ENCODE measurements at regions not wholly inside any gene's neighbourhood (a gene's known extent, or its start where the extent isn't known, plus 50 kb on each side); places are given as distances from the start of the nearest gene placed in this dataset.
A peak's percentile ranks its signal among the peaks of the same experiment; 100 is the strongest.
"Not testable (repeated sequence)": the region's sequence is repeated elsewhere in the genome, so short reads cannot be mapped to it uniquely, and the experiment has no call there.

DNA sequence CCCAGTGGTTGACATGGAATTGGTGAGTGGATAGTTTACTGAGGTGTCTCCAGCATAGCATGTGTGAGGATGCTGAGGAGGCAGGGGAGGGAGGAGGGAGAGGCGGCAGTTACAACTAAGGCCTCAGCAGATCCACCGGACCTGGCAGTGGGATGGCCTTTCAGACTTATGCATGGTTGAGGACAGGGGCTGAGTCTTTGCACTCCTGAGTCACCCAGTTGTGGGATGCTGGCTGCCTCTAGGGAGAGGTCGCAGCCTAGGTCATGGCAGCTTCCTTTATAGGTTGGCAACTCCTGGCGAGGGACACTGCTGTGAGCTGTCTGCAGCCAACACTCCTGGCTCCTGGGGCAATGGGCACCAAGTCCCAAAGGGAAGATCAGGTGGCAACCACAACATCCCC, 380.3 kb downstream of the PREX1 start:
- Mint-ChIP-seq H3K36me3 (peaks cover 2 to 6% of the 10 kb centered on the region in 2 donors), H3K9me3 (peaks cover 13 to 16% of the 10 kb centered on the region in 2 donors), H3K4me1 (no peaks in the 10 kb centered on the region), H3K27ac (no peak overlapping the region), H3K4me3 (no peak overlapping the region), H3K27me3 (peaks cover 0 to 28% of the 10 kb centered on the region in 2 donors)
- ATAC-seq (replicated peaks) (no peak), DNase-seq (no peak)

DNA sequence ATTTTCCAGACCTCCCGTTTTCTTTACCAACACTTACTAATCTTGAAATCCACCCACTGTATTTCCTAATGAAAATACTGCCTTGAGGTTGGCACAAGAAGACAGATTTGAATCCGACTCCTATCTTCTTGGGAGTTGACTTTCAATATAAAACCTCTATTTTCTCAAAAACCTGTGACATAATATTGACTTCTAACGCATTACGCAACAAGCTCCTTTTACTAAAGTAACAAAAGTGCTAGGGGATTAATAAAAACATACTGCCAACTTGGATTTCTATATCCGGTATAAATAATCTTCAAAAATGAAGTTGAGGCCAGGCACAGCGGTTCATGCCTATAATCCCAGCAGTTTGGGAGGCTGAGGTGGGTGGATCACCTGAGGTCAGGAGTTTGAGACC, 382.0 kb downstream of the PREX1 start:
- Mint-ChIP-seq H3K9me3 (peaks cover 11% of the 10 kb centered on the region in 2 donors), H3K27me3 (peaks cover 5 to 28% of the 10 kb centered on the region in 2 donors), H3K27ac (no peak overlapping the region), H3K4me1 (no peaks in the 10 kb centered on the region), H3K36me3 (peaks cover 2 to 6% of the 10 kb centered on the region in 2 donors), H3K4me3 (no peak overlapping the region)
- no peak for DNase-seq
- no peak for ATAC-seq (replicated peaks)

DNA sequence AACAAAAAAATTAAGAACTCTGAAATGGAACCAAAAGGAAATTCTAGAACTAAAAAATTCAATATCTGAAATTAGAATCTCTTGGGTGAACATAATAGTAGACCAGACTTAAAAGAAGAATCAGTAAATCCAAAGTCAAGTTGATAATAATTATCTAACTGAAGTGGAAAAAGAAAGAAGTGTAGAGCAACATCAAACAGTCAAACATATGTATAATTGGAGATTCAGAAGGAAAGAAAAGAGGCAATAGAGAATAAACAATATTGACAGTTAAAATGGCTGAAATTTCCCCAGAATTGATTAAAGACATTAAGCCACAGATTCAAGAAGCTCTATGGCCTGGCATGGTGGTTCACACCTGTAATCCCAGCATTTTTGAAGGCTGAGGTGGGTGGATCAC, 383.6 kb downstream of the PREX1 start:
- Mint-ChIP-seq H3K9me3 (peaks cover 8 to 11% of the 10 kb centered on the region in 2 donors), H3K27me3 (peaks cover 20 to 34% of the 10 kb centered on the region in 2 donors), H3K27ac (no peak overlapping the region), H3K4me1 (no peaks in the 10 kb centered on the region), H3K36me3 (peaks cover 2 to 6% of the 10 kb centered on the region in 2 donors), H3K4me3 (no peak overlapping the region)
- ATAC-seq (replicated peaks): no peak
- DNase-seq: no peak

DNA sequence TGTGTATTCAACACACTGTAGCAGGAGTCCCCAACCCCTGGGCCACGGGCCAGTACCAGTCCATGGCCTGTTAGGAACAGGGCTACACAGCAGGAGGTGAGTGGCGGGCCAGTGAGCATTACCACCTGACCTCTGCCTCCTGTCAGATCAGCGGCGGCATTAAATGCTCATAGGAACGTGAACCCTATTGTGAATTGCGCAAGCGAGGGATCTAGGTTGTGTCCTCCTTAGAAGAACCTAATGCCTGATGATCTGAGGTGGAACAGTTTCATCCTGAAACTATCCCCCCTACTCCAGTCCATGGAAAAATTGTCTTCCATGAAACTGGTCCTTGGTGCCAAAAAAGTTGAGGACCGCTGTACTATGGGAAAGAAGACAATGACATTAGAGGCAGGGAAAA, 386.9 kb downstream of the PREX1 start:
- Mint-ChIP-seq H3K36me3 (peaks cover 2 to 9% of the 10 kb centered on the region in 2 donors), H3K4me3 (no peak overlapping the region), H3K27me3 (peaks cover 33 to 42% of the 10 kb centered on the region in 2 donors), H3K9me3 (peaks cover 12 to 16% of the 10 kb centered on the region in 2 donors), H3K4me1 (no peaks in the 10 kb centered on the region), H3K27ac (no peak overlapping the region)
- DNase-seq: no peak
- ATAC-seq (replicated peaks): no peak

DNA sequence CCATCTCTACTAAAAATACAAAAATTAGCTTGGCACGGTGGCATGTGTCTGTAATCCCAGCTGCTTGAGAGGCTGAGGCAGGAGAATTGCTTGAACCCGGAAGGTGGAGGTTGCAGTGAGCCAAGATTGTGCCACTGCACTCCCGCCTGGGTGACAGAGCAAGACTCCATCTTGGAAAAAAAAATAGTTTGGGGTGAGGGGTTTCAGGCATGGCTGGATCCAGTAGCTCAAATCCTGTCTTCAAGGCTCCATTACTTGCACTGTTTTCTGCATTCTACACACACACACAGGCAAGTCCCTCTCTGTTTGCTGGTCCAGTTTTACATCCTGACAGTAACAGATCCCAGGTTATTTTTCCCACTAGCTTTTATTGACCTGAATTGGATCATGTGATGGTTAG, 387.5 kb downstream of the PREX1 start:
- not testable (repeated sequence) for H3K27ac Mint-ChIP-seq; H3K4me1 Mint-ChIP-seq; H3K4me3 Mint-ChIP-seq; H3K36me3 Mint-ChIP-seq; ATAC-seq (replicated peaks); DNase-seq
- peaks cover 33 to 42% of the 10 kb centered on the region in 2 donors for H3K27me3 Mint-ChIP-seq
- peaks cover 12 to 15% of the 10 kb centered on the region in 2 donors for H3K9me3 Mint-ChIP-seq

DNA sequence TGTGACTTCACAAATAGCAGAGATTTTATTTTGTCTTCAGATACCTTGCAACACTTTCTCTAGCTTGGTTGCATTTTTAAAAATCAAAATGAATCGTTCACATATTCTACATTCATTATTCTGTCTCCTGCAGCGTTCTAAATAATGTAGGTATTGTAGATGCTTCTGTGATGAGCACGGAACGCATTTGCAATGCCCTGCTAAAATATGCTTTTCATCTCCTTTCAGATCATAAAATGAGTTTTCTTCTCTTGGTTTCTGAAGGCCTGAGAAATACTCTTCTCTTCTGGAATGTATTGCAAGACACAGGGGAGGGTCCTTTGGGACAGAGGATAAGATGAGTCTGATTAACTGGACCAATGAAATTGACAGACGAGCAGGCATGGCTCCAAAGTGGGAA, 390.7 kb downstream of the PREX1 start:
- Mint-ChIP-seq H3K27ac (no peak overlapping the region), H3K4me3 (no peak overlapping the region), H3K36me3 (peaks cover 0 to 4% of the 10 kb centered on the region in 2 donors), H3K4me1 (no peaks in the 10 kb centered on the region), H3K9me3 (peaks cover 4 to 7% of the 10 kb centered on the region in 2 donors), H3K27me3 (peaks cover 28 to 42% of the 10 kb centered on the region in 2 donors)
- no peak for ATAC-seq (replicated peaks)
- DNase-seq: no peak

DNA sequence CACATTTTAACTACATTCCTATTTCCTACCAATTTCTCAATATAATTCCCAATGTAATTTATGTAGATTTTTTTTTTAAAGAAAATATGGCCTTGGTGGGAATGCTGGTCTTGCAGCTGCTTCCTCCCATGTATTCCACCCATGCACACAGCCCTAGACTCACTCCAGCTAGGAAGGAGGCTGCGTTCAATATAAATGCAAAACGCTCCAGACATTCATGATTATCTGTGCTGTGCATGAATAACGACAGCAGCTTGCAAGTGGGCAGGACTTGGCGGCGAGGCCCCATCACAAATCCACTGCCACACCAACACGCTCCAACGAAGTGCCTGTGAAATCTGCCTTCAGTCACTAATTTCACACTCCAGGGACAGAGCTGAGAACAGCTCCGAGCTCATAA, 391.2 kb downstream of the PREX1 start:
- not testable (repeated sequence) for H3K4me1 Mint-ChIP-seq; H3K4me3 Mint-ChIP-seq; H3K36me3 Mint-ChIP-seq; DNase-seq; H3K27ac Mint-ChIP-seq; H3K9me3 Mint-ChIP-seq; ATAC-seq (replicated peaks)
- H3K27me3 Mint-ChIP-seq: peaks cover 25 to 42% of the 10 kb centered on the region in 2 donors

DNA sequence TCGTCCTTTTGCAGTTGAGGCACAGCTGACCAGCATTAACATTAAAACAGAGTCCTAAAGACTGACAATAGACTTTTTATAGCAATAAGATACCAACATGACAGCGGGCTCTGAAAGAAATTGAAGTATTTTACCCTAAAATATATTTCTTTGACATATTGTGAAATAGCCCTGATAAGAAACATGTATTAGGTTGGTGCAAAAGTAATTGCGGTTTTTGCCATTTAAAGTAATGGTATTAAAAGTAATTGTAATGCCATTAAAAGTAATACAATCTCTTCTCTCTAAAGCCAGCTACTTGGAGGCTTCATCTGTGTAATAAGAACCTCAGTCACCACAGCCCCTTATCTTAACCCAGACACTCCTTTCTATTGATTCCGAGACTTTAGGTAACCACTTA, 394.6 kb downstream of the PREX1 start:
- peaks cover 0 to 1% of the 10 kb centered on the region in 2 donors for H3K36me3 Mint-ChIP-seq
- no peak overlapping the region for H3K27ac Mint-ChIP-seq
- ATAC-seq (replicated peaks): no peak
- peaks cover 6% of the 10 kb centered on the region in 2 donors for H3K4me1 Mint-ChIP-seq
- H3K27me3 Mint-ChIP-seq: peaks cover 2 to 12% of the 10 kb centered on the region in 2 donors
- H3K4me3 Mint-ChIP-seq: no peak overlapping the region
- DNase-seq: no peak
- peaks cover 8 to 9% of the 10 kb centered on the region in 2 donors for H3K9me3 Mint-ChIP-seq

DNA sequence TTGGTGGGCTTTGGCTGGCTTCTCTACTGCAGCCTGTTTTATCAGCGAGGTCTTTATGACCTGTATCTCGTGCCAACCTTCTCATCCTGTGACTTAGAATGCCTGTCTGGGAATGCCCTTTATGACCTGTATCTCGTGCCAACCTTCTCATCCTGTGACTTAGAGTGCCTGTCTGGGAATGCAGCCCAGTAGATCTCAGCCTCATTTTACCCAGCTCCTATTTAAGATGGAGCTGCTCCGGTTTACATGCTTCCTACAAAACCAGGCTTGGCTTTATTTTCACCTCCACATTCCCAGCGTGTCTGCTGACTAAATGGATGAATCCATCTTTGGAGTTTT, 395.3 kb downstream of the PREX1 start:
- Mint-ChIP-seq H3K36me3 (peaks cover 0 to 1% of the 10 kb centered on the region in 2 donors), H3K27ac (no peak overlapping the region), H3K27me3 (peaks cover 0 to 8% of the 10 kb centered on the region in 2 donors), H3K4me3 (no peak overlapping the region), H3K9me3 (peaks cover 7 to 9% of the 10 kb centered on the region in 2 donors), H3K4me1 (peaks cover 6% of the 10 kb centered on the region in 2 donors)
- DNase-seq (no peak), ATAC-seq (replicated peaks) (no peak)

DNA sequence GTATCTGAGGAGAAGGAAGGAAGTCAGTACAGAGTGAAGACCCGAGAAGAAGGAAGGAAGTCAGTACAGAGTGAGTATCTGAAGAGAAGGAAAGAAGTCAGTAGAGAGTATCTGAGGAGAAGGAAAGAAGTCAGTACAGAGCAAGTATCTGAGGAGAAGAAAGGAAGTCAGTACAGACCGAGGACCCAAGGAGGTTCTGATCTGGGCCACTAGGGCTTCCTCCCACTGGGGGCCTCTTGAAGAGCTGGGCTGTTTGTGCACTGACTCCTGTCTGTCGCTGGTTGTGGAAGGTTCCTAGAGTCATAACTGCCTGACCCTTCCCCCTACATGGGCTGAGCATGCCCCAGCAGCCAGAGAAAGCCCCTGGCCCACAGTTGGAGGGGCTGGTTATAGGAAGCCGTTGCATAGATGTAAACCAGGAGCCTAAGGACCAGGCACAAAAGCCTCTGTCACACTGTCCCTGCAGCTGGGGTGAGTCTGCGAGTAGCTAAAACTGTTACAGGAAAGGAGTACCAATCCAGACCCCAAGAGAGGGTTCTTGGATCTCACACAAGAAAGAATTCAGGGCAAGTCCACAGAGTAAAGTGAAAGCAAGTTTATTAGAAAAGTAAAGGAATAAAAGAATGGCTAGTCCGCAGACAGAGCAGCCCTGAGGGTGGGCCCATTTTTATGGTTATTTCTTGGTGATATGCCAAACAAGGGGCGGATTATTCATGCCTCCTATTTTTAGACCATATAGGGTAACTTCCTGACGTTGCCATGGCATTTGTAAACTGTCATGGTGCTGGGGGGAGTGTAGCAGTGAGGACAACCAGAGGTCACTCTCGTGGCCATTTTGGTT, 395.9 kb downstream of the PREX1 start:
- ATAC-seq (replicated peaks) (no peak), DNase-seq (no peak)
- Mint-ChIP-seq H3K9me3 (peaks cover 7 to 9% of the 10 kb centered on the region in 2 donors), H3K4me3 (no peak overlapping the region), H3K27me3 (peaks cover 0 to 3% of the 10 kb centered on the region in 2 donors), H3K27ac (no peak overlapping the region), H3K4me1 (peaks cover 6% of the 10 kb centered on the region in 2 donors), H3K36me3 (peaks cover 0 to 1% of the 10 kb centered on the region in 2 donors)

DNA sequence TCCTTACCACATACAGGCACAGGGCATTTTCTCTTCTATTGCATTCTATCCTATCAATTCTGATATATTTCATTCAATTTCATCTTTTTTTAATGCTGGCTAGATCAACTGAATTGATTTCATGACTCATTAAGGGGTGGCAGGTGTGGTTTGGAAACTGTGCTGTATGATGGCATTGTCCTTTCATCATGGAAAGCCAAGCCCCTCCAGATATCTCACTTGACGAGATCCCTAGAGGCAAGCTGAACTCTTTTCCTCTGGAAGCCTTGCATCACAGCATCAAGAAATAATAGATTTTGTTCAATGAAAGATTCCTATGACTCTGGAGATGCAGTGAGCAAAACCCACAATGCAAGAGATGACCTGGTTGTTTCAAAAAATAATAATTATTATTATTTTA, 401.2 kb downstream of the PREX1 start:
- H3K4me1 Mint-ChIP-seq: peaks cover 11% of the 10 kb centered on the region in 2 donors

DNA sequence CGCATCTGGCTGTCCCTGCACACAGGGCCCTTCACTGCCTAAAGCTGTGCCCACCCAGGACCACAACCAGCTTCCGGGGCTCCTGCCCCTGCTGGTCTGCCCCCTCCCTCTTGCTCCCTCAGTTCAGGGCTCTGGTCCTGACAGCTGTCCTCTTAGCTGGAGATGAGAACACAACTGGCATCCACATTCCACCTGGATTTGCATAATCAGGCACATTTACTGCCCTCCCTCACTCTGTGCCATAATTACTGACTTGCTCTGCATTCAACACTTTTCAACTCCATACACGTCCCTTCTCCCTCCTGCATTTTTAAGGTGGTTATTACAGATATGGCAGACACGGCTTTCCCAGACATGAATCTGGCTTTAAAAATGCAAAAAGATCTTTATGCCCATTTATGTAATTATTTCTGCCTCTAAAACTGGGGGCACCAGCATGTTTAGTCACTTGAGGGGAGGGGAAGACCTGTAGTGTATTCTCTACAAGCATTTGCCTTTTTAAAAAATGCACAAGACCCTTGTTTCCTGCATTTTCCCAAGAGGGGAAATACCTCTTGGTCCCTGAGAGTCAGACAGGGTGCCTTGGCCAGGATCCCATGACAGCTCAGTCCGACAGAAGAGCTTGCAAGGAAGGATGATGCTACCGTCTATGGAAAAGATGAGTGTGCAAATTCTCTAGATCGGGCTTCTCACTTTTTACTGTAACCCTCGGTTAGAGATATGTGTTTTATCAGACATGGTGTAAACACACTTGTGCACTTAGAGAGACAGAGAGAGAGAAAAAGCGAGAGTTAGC, 401.8 kb downstream of the PREX1 start:
- peaks cover 3 to 5% of the 10 kb centered on the region in 2 donors for H3K9me3 Mint-ChIP-seq

More for the DNA sequence above, 401.2 kb downstream of the PREX1 start:
- Mint-ChIP-seq H3K9me3 (peaks cover 8% of the 10 kb centered on the region in 2 donors), H3K4me3 (no peak overlapping the region), H3K27ac (no peak overlapping the region), H3K36me3 (peaks cover 0 to 1% of the 10 kb centered on the region in 2 donors), H3K27me3 (peaks cover 20 to 25% of the 10 kb centered on the region in 2 donors)
- no peak for ATAC-seq (replicated peaks)
- DNase-seq: no peak

DNA sequence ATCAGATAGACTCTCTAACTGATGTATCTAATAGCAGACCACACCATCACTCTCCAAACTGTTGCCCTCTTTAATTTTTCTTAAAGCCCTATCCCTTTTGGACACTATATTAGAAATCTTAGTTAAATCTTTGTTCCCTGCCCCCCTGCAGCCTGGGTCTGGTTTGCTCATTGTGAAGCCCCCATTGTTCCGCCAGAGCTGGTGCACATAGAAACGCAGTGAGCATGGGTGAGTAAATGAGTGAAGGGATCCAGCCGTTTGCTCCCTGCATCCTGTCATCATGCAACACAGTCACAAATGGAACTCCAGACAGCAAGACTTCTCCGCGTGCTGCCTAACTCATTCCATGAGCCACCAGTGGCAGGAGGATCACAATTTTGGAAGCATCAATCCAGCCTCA, 402.5 kb downstream of the PREX1 start:
- Mint-ChIP-seq H3K27me3 (peaks cover 20 to 25% of the 10 kb centered on the region in 2 donors), H3K9me3 (peaks cover 0 to 1% of the 10 kb centered on the region in 2 donors), H3K4me1 (peaks cover 9 to 19% of the 10 kb centered on the region in 2 donors), H3K27ac (peak overlapping the region; percentile 27), H3K36me3 (no peaks in the 10 kb centered on the region), H3K4me3 (no peak overlapping the region)
- no peak for ATAC-seq (replicated peaks)
- DNase-seq: no peak

More for the DNA sequence above, 401.8 kb downstream of the PREX1 start:
- ATAC-seq (replicated peaks): no peak
- Mint-ChIP-seq H3K36me3 (no peaks in the 10 kb centered on the region), H3K27ac (no peak overlapping the region), H3K4me3 (no peak overlapping the region), H3K27me3 (peaks cover 20 to 25% of the 10 kb centered on the region in 2 donors), H3K4me1 (peaks cover 10 to 15% of the 10 kb centered on the region in 2 donors)
- DNase-seq: no peak

DNA sequence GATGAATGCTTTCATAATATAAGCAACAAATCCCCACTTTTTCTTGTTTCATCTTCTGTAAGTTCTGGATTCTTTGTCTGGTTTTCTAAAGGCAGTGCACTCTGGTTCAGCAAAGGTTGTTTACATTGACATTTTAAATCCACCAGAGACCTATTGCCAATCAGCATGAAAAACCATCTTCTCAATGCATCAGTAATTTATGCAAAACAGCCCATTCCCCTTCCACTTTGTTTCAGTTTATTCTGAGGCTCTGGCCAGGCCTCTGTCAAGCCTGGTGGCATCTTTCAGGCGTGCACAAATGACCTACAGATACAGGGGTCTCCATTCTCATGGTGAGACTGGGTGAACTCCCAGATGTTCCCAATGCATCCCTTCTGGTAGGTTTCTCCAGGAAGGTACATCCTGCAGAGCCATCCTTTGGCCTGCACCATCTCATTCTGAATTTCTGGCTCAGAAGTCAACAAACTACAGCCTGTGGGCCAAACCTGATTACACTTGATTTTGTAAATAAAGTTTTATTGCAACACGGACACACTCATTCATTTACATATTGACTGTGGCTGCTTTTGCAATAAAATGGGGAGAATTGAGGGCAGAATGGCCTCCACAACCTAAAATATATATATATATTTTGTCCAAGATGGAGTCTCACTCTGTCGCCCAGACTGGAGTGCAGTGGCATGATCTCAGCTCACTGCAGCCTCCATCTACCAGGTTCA, 405.4 kb downstream of the PREX1 start:
- peaks cover 24 to 38% of the 10 kb centered on the region in 2 donors for H3K27me3 Mint-ChIP-seq
- H3K36me3 Mint-ChIP-seq: no peaks in the 10 kb centered on the region
- peaks cover 0 to 1% of the 10 kb centered on the region in 2 donors for H3K9me3 Mint-ChIP-seq
- peaks cover 9 to 19% of the 10 kb centered on the region in 2 donors for H3K4me1 Mint-ChIP-seq
- DNase-seq (peak; percentile 20), ATAC-seq (replicated peaks) (peak; percentile 95 to 98)
- H3K4me3 Mint-ChIP-seq: peak overlapping the region; percentile 40 to 46
- H3K27ac Mint-ChIP-seq: no peak overlapping the region

Data from stimulated activated naive B cell treated with anti-CD40 and anti-IgM and Interleukin-4, amounts not matched to agents 10 μg/mL and 1 μg/mL and 100 μg/mL, for 72 hours (primary cell).